ENCODE measurements at regions not wholly inside any gene's neighbourhood (a gene's known extent, or its start where the extent isn't known, plus 50 kb on each side); places are given as distances from the start of the nearest gene placed in this dataset.
A peak's percentile ranks its signal among the peaks of the same experiment; 100 is the strongest.

GRCh38 chr2:212713681-212714080 lies 175.1 kb upstream of the ERBB4 start:
- DNase-seq (ENCODE audit: low read depth in 4 of 4, low spot score in 3 of 4): no peak

GRCh38 chr2:212712991-212713390 lies 174.4 kb upstream of the ERBB4 start:
- DNase-seq (ENCODE audit: low read depth in 4 of 4, low spot score in 3 of 4): no peak

GRCh38 chr2:212712466-212712865 lies 173.9 kb upstream of the ERBB4 start:
- DNase-seq (ENCODE audit: low read depth in 4 of 4, low spot score in 3 of 4): no peak

GRCh38 chr2:212711856-212712255 lies 173.3 kb upstream of the ERBB4 start:
- DNase-seq (ENCODE audit: low read depth in 4 of 4, low spot score in 3 of 4): no peak

- DNase-seq (ENCODE audit: low read depth in 4 of 4, low spot score in 3 of 4): no peak
Observed at GRCh38 chr2:212709280-212709679, 170.7 kb upstream of the ERBB4 start.

GRCh38 chr2:212708355-212708754 lies 169.8 kb upstream of the ERBB4 start:
- DNase-seq (ENCODE audit: low read depth in 4 of 4, low spot score in 3 of 4): no peak

- DNase-seq (ENCODE audit: low read depth in 4 of 4, low spot score in 3 of 4): no peak
Observed at GRCh38 chr2:212695426-212695825, 156.8 kb upstream of the ERBB4 start.

GRCh38 chr2:212694398-212694797 lies 155.8 kb upstream of the ERBB4 start:
- DNase-seq (ENCODE audit: low read depth in 4 of 4, low spot score in 3 of 4): no peak

GRCh38 chr2:212692466-212692865 lies 153.9 kb upstream of the ERBB4 start:
- no peak for DNase-seq (ENCODE audit: low read depth in 4 of 4, low spot score in 3 of 4)

- DNase-seq (ENCODE audit: low read depth in 4 of 4, low spot score in 3 of 4): peak; percentile 18 to 42 (median 35)
Observed at GRCh38 chr2:212686285-212686895, 147.8 kb upstream of the ERBB4 start.

- no peak for DNase-seq (ENCODE audit: low read depth in 4 of 4, low spot score in 3 of 4)
Observed at GRCh38 chr2:212683346-212684097, 144.9 kb upstream of the ERBB4 start.

GRCh38 chr2:212682937-212683336 lies 144.3 kb upstream of the ERBB4 start:
- no peak for DNase-seq (ENCODE audit: low read depth in 4 of 4, low spot score in 3 of 4)

- no peak for DNase-seq (ENCODE audit: low read depth in 4 of 4, low spot score in 3 of 4)
Observed at GRCh38 chr2:212677466-212677865, 138.9 kb upstream of the ERBB4 start.

- no peak for DNase-seq (ENCODE audit: low read depth in 4 of 4, low spot score in 3 of 4)
Observed at GRCh38 chr2:212672186-212672585, 133.6 kb upstream of the ERBB4 start.

- no peak for DNase-seq (ENCODE audit: low read depth in 4 of 4, low spot score in 3 of 4)
Observed at GRCh38 chr2:212669761-212670160, 131.2 kb upstream of the ERBB4 start.

- DNase-seq (ENCODE audit: low read depth in 4 of 4, low spot score in 3 of 4): no peak
Observed at GRCh38 chr2:212667751-212668316, 129.2 kb upstream of the ERBB4 start.

GRCh38 chr2:212665948-212666347 lies 127.3 kb upstream of the ERBB4 start:
- no peak for DNase-seq (ENCODE audit: low read depth in 4 of 4, low spot score in 3 of 4)

- no peak for DNase-seq (ENCODE audit: low read depth in 4 of 4, low spot score in 3 of 4)
Observed at GRCh38 chr2:212659441-212659840, 120.8 kb upstream of the ERBB4 start.

- DNase-seq (ENCODE audit: low read depth in 4 of 4, low spot score in 3 of 4): no peak
Observed at GRCh38 chr2:212649646-212650045, 111.0 kb upstream of the ERBB4 start.

GRCh38 chr2:212646698-212647366 lies 108.2 kb upstream of the ERBB4 start:
- no peak for DNase-seq (ENCODE audit: low read depth in 4 of 4, low spot score in 3 of 4)

- no peak for DNase-seq (ENCODE audit: low read depth in 4 of 4, low spot score in 3 of 4)
Observed at GRCh38 chr2:212644195-212644837, 105.7 kb upstream of the ERBB4 start.

All from left renal pelvis (tissue), 4 donors.